ENCODE measurements at regions not wholly inside any gene's neighbourhood (a gene's known extent, or its start where the extent isn't known, plus 50 kb on each side); places are given as distances from the start of the nearest gene placed in this dataset.
"Not testable (repeated sequence)": the region's sequence is repeated elsewhere in the genome, so short reads cannot be mapped to it uniquely, and the experiment has no call there.

- no peaks in the 10 kb centered on the region for H3K36me3 ChIP-seq (replicated peaks; ENCODE audit: control insufficient read depth, insufficient read depth, low read length)
- H3K4me3 ChIP-seq (ENCODE audit: insufficient read depth, low read depth, low read length): no peak overlapping the region
- H3K27me3 ChIP-seq (ENCODE audit: control insufficient read depth, insufficient read depth, low read length): no peaks in the 10 kb centered on the region
- DNase-seq: no peak
Measured at GRCh38 chr1:98304888-98305287, 356.6 kb upstream of the SNX7 start.

GRCh38 chr1:98299861-98300260 lies 361.7 kb upstream of the SNX7 start:
- H3K27me3 ChIP-seq (ENCODE audit: control insufficient read depth, insufficient read depth, low read length): no peaks in the 10 kb centered on the region
- H3K4me3 ChIP-seq (ENCODE audit: insufficient read depth, low read depth, low read length): no peak overlapping the region
- DNase-seq: no peak
- no peaks in the 10 kb centered on the region for H3K36me3 ChIP-seq (replicated peaks; ENCODE audit: control insufficient read depth, insufficient read depth, low read length)

GRCh38 chr1:98299313-98299712 lies 362.2 kb upstream of the SNX7 start:
- no peak overlapping the region for H3K4me3 ChIP-seq (ENCODE audit: insufficient read depth, low read depth, low read length)
- DNase-seq: no peak
- H3K27me3 ChIP-seq (ENCODE audit: control insufficient read depth, insufficient read depth, low read length): no peaks in the 10 kb centered on the region
- no peaks in the 10 kb centered on the region for H3K36me3 ChIP-seq (replicated peaks; ENCODE audit: control insufficient read depth, insufficient read depth, low read length)

GRCh38 chr1:98298319-98298718 lies 363.2 kb upstream of the SNX7 start:
- DNase-seq: no peak
- H3K36me3 ChIP-seq (replicated peaks; ENCODE audit: control insufficient read depth, insufficient read depth, low read length): no peaks in the 10 kb centered on the region
- H3K27me3 ChIP-seq (ENCODE audit: control insufficient read depth, insufficient read depth, low read length): no peaks in the 10 kb centered on the region
- no peak overlapping the region for H3K4me3 ChIP-seq (ENCODE audit: insufficient read depth, low read depth, low read length)

- Histone ChIP-seq H3K4me3 (ENCODE audit: insufficient read depth, low read depth, low read length) (no peak overlapping the region), H3K27me3 (ENCODE audit: control insufficient read depth, insufficient read depth, low read length) (no peaks in the 10 kb centered on the region), H3K36me3 (replicated peaks; ENCODE audit: control insufficient read depth, insufficient read depth, low read length) (no peaks in the 10 kb centered on the region)
- no peak for DNase-seq
Measured at GRCh38 chr1:98296681-98297080, 364.8 kb upstream of the SNX7 start.

- Histone ChIP-seq H3K4me3 (ENCODE audit: insufficient read depth, low read depth, low read length) (no peak overlapping the region), H3K27me3 (ENCODE audit: control insufficient read depth, insufficient read depth, low read length) (no peaks in the 10 kb centered on the region), H3K36me3 (replicated peaks; ENCODE audit: control insufficient read depth, insufficient read depth, low read length) (no peaks in the 10 kb centered on the region)
- DNase-seq: no peak
Measured at GRCh38 chr1:98294127-98294526, 367.4 kb upstream of the SNX7 start.

GRCh38 chr1:98292994-98293393 lies 368.5 kb upstream of the SNX7 start:
- Histone ChIP-seq H3K36me3 (replicated peaks; ENCODE audit: control insufficient read depth, insufficient read depth, low read length) (no peaks in the 10 kb centered on the region), H3K27me3 (ENCODE audit: control insufficient read depth, insufficient read depth, low read length) (no peaks in the 10 kb centered on the region), H3K4me3 (ENCODE audit: insufficient read depth, low read depth, low read length) (no peak overlapping the region)
- DNase-seq: no peak

- Histone ChIP-seq H3K27me3 (ENCODE audit: control insufficient read depth, insufficient read depth, low read length) (no peaks in the 10 kb centered on the region), H3K4me3 (ENCODE audit: insufficient read depth, low read depth, low read length) (no peak overlapping the region), H3K36me3 (replicated peaks; ENCODE audit: control insufficient read depth, insufficient read depth, low read length) (no peaks in the 10 kb centered on the region)
- no peak for DNase-seq
Measured at GRCh38 chr1:98289311-98289710, 368.5 kb upstream of the DPYD start.

- H3K27me3 ChIP-seq (ENCODE audit: control insufficient read depth, insufficient read depth, low read length): no peaks in the 10 kb centered on the region
Measured at GRCh38 chr1:98288494-98288893, 367.7 kb upstream of the DPYD start.

GRCh38 chr1:98287626-98288025 lies 366.8 kb upstream of the DPYD start:
- DNase-seq: no peak
- Histone ChIP-seq H3K36me3 (replicated peaks; ENCODE audit: control insufficient read depth, insufficient read depth, low read length) (no peaks in the 10 kb centered on the region), H3K27me3 (ENCODE audit: control insufficient read depth, insufficient read depth, low read length) (no peaks in the 10 kb centered on the region), H3K4me3 (ENCODE audit: insufficient read depth, low read depth, low read length) (no peak overlapping the region)

More at GRCh38 chr1:98288494-98288893, 367.7 kb upstream of the DPYD start:
- H3K36me3 ChIP-seq (replicated peaks; ENCODE audit: control insufficient read depth, insufficient read depth, low read length): no peaks in the 10 kb centered on the region
- DNase-seq: no peak
- H3K4me3 ChIP-seq (ENCODE audit: insufficient read depth, low read depth, low read length): no peak overlapping the region

- Histone ChIP-seq H3K4me3 (ENCODE audit: insufficient read depth, low read depth, low read length) (no peak overlapping the region), H3K27me3 (ENCODE audit: control insufficient read depth, insufficient read depth, low read length) (no peaks in the 10 kb centered on the region), H3K36me3 (replicated peaks; ENCODE audit: control insufficient read depth, insufficient read depth, low read length) (no peaks in the 10 kb centered on the region)
- no peak for DNase-seq
Measured at GRCh38 chr1:98286656-98287055, 365.8 kb upstream of the DPYD start.

- not testable (repeated sequence) for H3K4me3 ChIP-seq (ENCODE audit: insufficient read depth, low read depth, low read length); H3K36me3 ChIP-seq (replicated peaks; ENCODE audit: control insufficient read depth, insufficient read depth, low read length); DNase-seq; H3K27me3 ChIP-seq (ENCODE audit: control insufficient read depth, insufficient read depth, low read length)
Measured at GRCh38 chr1:98285286-98285685, 364.5 kb upstream of the DPYD start.

- Histone ChIP-seq H3K27me3 (ENCODE audit: control insufficient read depth, insufficient read depth, low read length) (no peaks in the 10 kb centered on the region), H3K36me3 (replicated peaks; ENCODE audit: control insufficient read depth, insufficient read depth, low read length) (no peaks in the 10 kb centered on the region), H3K4me3 (ENCODE audit: insufficient read depth, low read depth, low read length) (no peak overlapping the region)
- no peak for DNase-seq
Measured at GRCh38 chr1:98280049-98280448, 359.2 kb upstream of the DPYD start.

GRCh38 chr1:98278055-98278454 lies 357.2 kb upstream of the DPYD start:
- H3K36me3 ChIP-seq (replicated peaks; ENCODE audit: control insufficient read depth, insufficient read depth, low read length): no peaks in the 10 kb centered on the region
- H3K4me3 ChIP-seq (ENCODE audit: insufficient read depth, low read depth, low read length): no peak overlapping the region
- no peak for DNase-seq
- no peaks in the 10 kb centered on the region for H3K27me3 ChIP-seq (ENCODE audit: control insufficient read depth, insufficient read depth, low read length)

GRCh38 chr1:98277118-98277517 lies 356.3 kb upstream of the DPYD start:
- Histone ChIP-seq H3K4me3 (ENCODE audit: insufficient read depth, low read depth, low read length) (no peak overlapping the region), H3K36me3 (replicated peaks; ENCODE audit: control insufficient read depth, insufficient read depth, low read length) (no peaks in the 10 kb centered on the region), H3K27me3 (ENCODE audit: control insufficient read depth, insufficient read depth, low read length) (no peaks in the 10 kb centered on the region)
- DNase-seq: no peak

- no peak overlapping the region for H3K4me3 ChIP-seq (ENCODE audit: insufficient read depth, low read depth, low read length)
- no peaks in the 10 kb centered on the region for H3K36me3 ChIP-seq (replicated peaks; ENCODE audit: control insufficient read depth, insufficient read depth, low read length)
- no peak for DNase-seq
- no peaks in the 10 kb centered on the region for H3K27me3 ChIP-seq (ENCODE audit: control insufficient read depth, insufficient read depth, low read length)
Measured at GRCh38 chr1:98276514-98276913, 355.7 kb upstream of the DPYD start.
